T-cell (primary cell): ENCODE measurements at regions not wholly inside any gene's neighbourhood (a gene's known extent, or its start where the extent isn't known, plus 50 kb on each side); places are given as distances from the start of the nearest gene placed in this dataset.

Source experiments
- ATAC-seq, 4 experiments: fragments of 200-7000 bp in 3 of 4; fragments of 150-1000 bp in 1 of 4; cut with Tn5 transposase; replicated peaks in 1 of 4; 1 replicate in 3 of 4; 2 replicates in 1 of 4; pipeline ENCODE4 v1.10.0; 2021; ENCODE audit warnings: moderate library complexity in 3 of 4, mild to moderate bottlenecking in 2 of 4, moderate number of reproducible peaks in 1 of 4
- CTCF ChIA-PET, 2 donors: fragments of 300-600 bp; sonication (Branson Sonifier 250); formaldehyde crosslinking; loops; one replicate each; lab custom pipeline; 2022; ENCODE audit warnings: antibody characterized with exemption in 2 of 2; lab: Charles Lee
- POLR2A ChIA-PET, 2 donors: fragments of 300-600 bp; sonication (Branson Sonifier 250); formaldehyde crosslinking; loops; one replicate each; lab custom pipeline; 2022; ENCODE audit warnings: antibody characterized with exemption in 2 of 2; lab: Charles Lee
- DNase-seq, 35 experiments: peaks; one replicate each; pipeline versions ENCODE4 v3.0.0 to v3.0.0-alpha.2; 2013 to 2023
- H3K27ac ChIP-seq: one replicate; pipeline ENCODE4 v1.5.1; 2013; ENCODE audit warnings: low read length
- H3K27me3 ChIP-seq, 2 experiments: replicated peaks in 1 of 2; 1 replicate in 1 of 2; 2 replicates in 1 of 2; pipeline versions ENCODE4 v1.6.1 to v1.7.0; 2013; ENCODE audit warnings: low read length in 1 of 2, mixed read lengths in 1 of 2; ENCODE audit not compliant: control insufficient read depth in 2 of 2, insufficient read depth in 2 of 2; ENCODE audit errors: extremely low read depth in 1 of 2
- H3K36me3 ChIP-seq, 2 donors: 1 replicate in 1 of 2; 2 replicates in 1 of 2; pipeline versions ENCODE4 v1.6.1 to v1.7.0; 2013; ENCODE audit warnings: low read length in 1 of 2; ENCODE audit not compliant: control insufficient read depth in 2 of 2, insufficient read depth in 1 of 2; ENCODE audit errors: extremely low read depth in 1 of 2
- H3K4me1 ChIP-seq, 2 experiments: 1 replicate in 1 of 2; 2 replicates in 1 of 2; pipeline versions ENCODE4 v1.6.1 to v1.7.0; 2013; ENCODE audit warnings: low read length in 2 of 2, mixed read lengths in 1 of 2; ENCODE audit not compliant: insufficient read depth in 2 of 2, control insufficient read depth in 1 of 2; ENCODE audit errors: extremely low read depth in 1 of 2
- H3K4me3 ChIP-seq, 2 donors: 1 replicate in 1 of 2; 2 replicates in 1 of 2; pipeline versions ENCODE4 v1.5.1 to v1.7.0; 2013; ENCODE audit warnings: mild to moderate bottlenecking in 2 of 2, low read length in 1 of 2, moderate library complexity in 1 of 2; ENCODE audit not compliant: control insufficient read depth in 1 of 2; ENCODE audit errors: extremely low read depth in 1 of 2
- H3K9me3 ChIP-seq: 2 replicates; pipeline ENCODE4 v1.7.0; 2013
- H3K27ac Mint-ChIP-seq, 2 donors: one replicate each; pipeline ENCODE4 v1.8.0; 2020 to 2021; ENCODE audit warnings: mild to moderate bottlenecking in 2 of 2, mixed read lengths in 2 of 2
- H3K27me3 Mint-ChIP-seq, 2 donors: one replicate each; pipeline ENCODE4 v1.8.0; 2021 to 2022; ENCODE audit warnings: mixed read lengths in 2 of 2
- H3K36me3 Mint-ChIP-seq: one replicate; pipeline ENCODE4 v1.8.0; 2021; ENCODE audit warnings: mixed read lengths
- H3K4me1 Mint-ChIP-seq, 3 donors: one replicate each; pipeline ENCODE4 v1.8.0; 2020 to 2022; ENCODE audit warnings: mixed read lengths in 3 of 3, mild to moderate bottlenecking in 1 of 3
- H3K4me3 Mint-ChIP-seq, 3 donors: one replicate each; pipeline ENCODE4 v1.8.0; 2020 to 2022; ENCODE audit warnings: mild to moderate bottlenecking in 3 of 3, mixed read lengths in 3 of 3, moderate library complexity in 3 of 3
- H3K9me3 Mint-ChIP-seq, 3 donors: one replicate each; pipeline ENCODE4 v1.8.0; 2020 to 2022; ENCODE audit warnings: mixed read lengths in 3 of 3
- WGBS: methylation state at CpG from one replicate; pipeline ENCODE4 v1.1.5; 2013; ENCODE audit warnings: missing lambda C conversion rate; ENCODE audit not compliant: insufficient coverage; 5-methylcytosine and 5-hydroxymethylcytosine counted together

- H3K36me3 Mint-ChIP-seq, result no peaks in the 10 kb centered on the region
- Histone ChIP-seq H3K4me1 (no peaks in the 10 kb centered on the region), H3K27me3 (peaks cover 0 to 5% of the 10 kb centered on the region in 2 experiments), H3K36me3 (no peaks in the 10 kb centered on the region), H3K27ac (no peak overlapping the region), H3K4me3 (no peak overlapping the region), H3K9me3 (no peaks in the 10 kb centered on the region)
- H3K27me3 Mint-ChIP-seq, result peaks cover 10 to 12% of the 10 kb centered on the region in 2 donors
- H3K27ac Mint-ChIP-seq, result no peak overlapping the region
- ATAC-seq, result no peak
- H3K4me1 Mint-ChIP-seq, result no peaks in the 10 kb centered on the region
- H3K9me3 Mint-ChIP-seq, result no peaks in the 10 kb centered on the region
- H3K4me3 Mint-ChIP-seq, result no peak overlapping the region
- CTCF ChIA-PET, result no interaction called here
- DNase-seq, result no peak
- POLR2A ChIA-PET, result no interaction called here
Observed at GRCh38 chr4:83716874-83717273, 181.0 kb downstream of the GPAT3 start.

- Mint-ChIP-seq H3K27ac (no peak overlapping the region), H3K4me1 (no peaks in the 10 kb centered on the region), H3K4me3 (no peak overlapping the region), H3K36me3 (no peaks in the 10 kb centered on the region), H3K27me3 (peaks cover 3 to 6% of the 10 kb centered on the region in 2 donors), H3K9me3 (no peaks in the 10 kb centered on the region)
- DNase-seq (no peak), ATAC-seq (no peak)
- no peaks in the 10 kb centered on the region for H3K9me3 ChIP-seq
- ChIA-PET CTCF (no interaction called here), POLR2A (no interaction called here)
- H3K36me3 ChIP-seq, result no peaks in the 10 kb centered on the region
- no peak overlapping the region for H3K4me3 ChIP-seq
- peaks cover 0 to 2% of the 10 kb centered on the region in 2 experiments for H3K27me3 ChIP-seq
- H3K4me1 ChIP-seq, result no peaks in the 10 kb centered on the region
- no peak overlapping the region for H3K27ac ChIP-seq
Observed at GRCh38 chr4:83712890-83713289, 177.0 kb downstream of the GPAT3 start.

- Histone ChIP-seq H3K4me3 (no peak overlapping the region), H3K4me1 (no peaks in the 10 kb centered on the region), H3K36me3 (no peaks in the 10 kb centered on the region), H3K27me3 (no peaks in the 10 kb centered on the region), H3K27ac (no peak overlapping the region), H3K9me3 (no peaks in the 10 kb centered on the region)
- Mint-ChIP-seq H3K4me1 (no peaks in the 10 kb centered on the region), H3K27ac (no peak overlapping the region), H3K9me3 (no peaks in the 10 kb centered on the region), H3K27me3 (peaks cover 11 to 13% of the 10 kb centered on the region in 2 donors), H3K4me3 (no peak overlapping the region), H3K36me3 (no peaks in the 10 kb centered on the region)
- POLR2A ChIA-PET, result no interaction called here
- CTCF ChIA-PET, result no interaction called here
- no peak for DNase-seq
- WGBS, result 89% methylated on average over 7 of the region's 7 CpGs
- ATAC-seq, result no peak
Observed at GRCh38 chr4:83709627-83710026, 173.7 kb downstream of the GPAT3 start.

GRCh38 chr4:83708500-83709175 lies 172.7 kb downstream of the GPAT3 start:
- Mint-ChIP-seq H3K4me3 (no peak overlapping the region), H3K4me1 (no peaks in the 10 kb centered on the region), H3K27me3 (peaks cover 9 to 10% of the 10 kb centered on the region in 2 donors), H3K27ac (no peak overlapping the region), H3K9me3 (no peaks in the 10 kb centered on the region), H3K36me3 (no peaks in the 10 kb centered on the region)
- CTCF ChIA-PET, result no interaction called here
- no peaks in the 10 kb centered on the region for H3K4me1 ChIP-seq
- 100% methylated on average over 1 of the region's 6 CpGs for WGBS
- no peak for DNase-seq
- no peaks in the 10 kb centered on the region for H3K27me3 ChIP-seq
- H3K36me3 ChIP-seq, result no peaks in the 10 kb centered on the region
- no peak overlapping the region for H3K4me3 ChIP-seq
- no peak for ATAC-seq
- POLR2A ChIA-PET, result no interaction called here
- H3K9me3 ChIP-seq, result no peaks in the 10 kb centered on the region
- no peak overlapping the region for H3K27ac ChIP-seq

GRCh38 chr4:83704786-83705185 lies 168.9 kb downstream of the GPAT3 start:
- Mint-ChIP-seq H3K36me3 (no peaks in the 10 kb centered on the region), H3K4me1 (no peaks in the 10 kb centered on the region), H3K9me3 (peaks cover 5 to 6% (median 5%) of the 10 kb centered on the region in 3 donors), H3K27me3 (peaks cover 9 to 10% of the 10 kb centered on the region in 2 donors), H3K4me3 (no peak overlapping the region), H3K27ac (no peak overlapping the region)
- 57% methylated on average over 2 of the region's 2 CpGs for WGBS
- ChIA-PET POLR2A (no interaction called here), CTCF (no interaction called here)
- no peaks in the 10 kb centered on the region for H3K36me3 ChIP-seq
- H3K4me3 ChIP-seq, result no peak overlapping the region
- DNase-seq (no peak), ATAC-seq (no peak)
- H3K4me1 ChIP-seq, result no peaks in the 10 kb centered on the region
- H3K9me3 ChIP-seq, result no peaks in the 10 kb centered on the region
- peaks cover 0 to under 1% of the 10 kb centered on the region in 2 experiments for H3K27me3 ChIP-seq
- H3K27ac ChIP-seq, result no peak overlapping the region

GRCh38 chr4:83703752-83704151 lies 167.8 kb downstream of the GPAT3 start:
- H3K27me3 ChIP-seq, result peaks cover 0 to 2% of the 10 kb centered on the region in 2 experiments
- DNase-seq, result no peak
- no peaks in the 10 kb centered on the region for H3K36me3 ChIP-seq
- H3K9me3 ChIP-seq, result no peaks in the 10 kb centered on the region
- H3K4me3 Mint-ChIP-seq, result no peak overlapping the region
- peaks cover 5 to 6% (median 5%) of the 10 kb centered on the region in 3 donors for H3K9me3 Mint-ChIP-seq
- ChIA-PET POLR2A (no interaction called here), CTCF (interaction anchor here in 1 of 2 donors (0.5 kb wide), 1 partner anchor 250 kb away, joined by 3 read pairs; no protein-coding TSS in a partner anchor)
- H3K4me1 ChIP-seq, result no peaks in the 10 kb centered on the region
- H3K27me3 Mint-ChIP-seq, result peaks cover 9 to 12% of the 10 kb centered on the region in 2 donors
- no CpG with 5 or more reads among the region's 1 CpG for WGBS
- no peaks in the 10 kb centered on the region for H3K36me3 Mint-ChIP-seq
- H3K4me1 Mint-ChIP-seq, result no peaks in the 10 kb centered on the region
- H3K27ac ChIP-seq, result no peak overlapping the region
- no peak overlapping the region for H3K4me3 ChIP-seq
- no peak for ATAC-seq
- H3K27ac Mint-ChIP-seq, result no peak overlapping the region

- ATAC-seq (no peak), DNase-seq (no peak)
- H3K9me3 Mint-ChIP-seq, result peaks cover 5 to 6% (median 5%) of the 10 kb centered on the region in 3 donors
- H3K4me3 ChIP-seq, result no peak overlapping the region
- H3K9me3 ChIP-seq, result no peaks in the 10 kb centered on the region
- H3K4me3 Mint-ChIP-seq, result no peak overlapping the region
- ChIA-PET POLR2A (no interaction called here), CTCF (no interaction called here)
- peaks cover 5 to 6% of the 10 kb centered on the region in 2 donors for H3K27me3 Mint-ChIP-seq
- no peaks in the 10 kb centered on the region for H3K4me1 ChIP-seq
- H3K36me3 Mint-ChIP-seq, result no peaks in the 10 kb centered on the region
- H3K36me3 ChIP-seq, result no peaks in the 10 kb centered on the region
- WGBS, result no CpG with 5 or more reads among the region's 1 CpG
- no peaks in the 10 kb centered on the region for H3K4me1 Mint-ChIP-seq
- no peak overlapping the region for H3K27ac Mint-ChIP-seq
- peaks cover 0 to 2% of the 10 kb centered on the region in 2 experiments for H3K27me3 ChIP-seq
- H3K27ac ChIP-seq, result no peak overlapping the region
Observed at GRCh38 chr4:83701041-83701440, 165.1 kb downstream of the GPAT3 start.
